C1 segment of cervical spinal cord (tissue), 14 donors: ENCODE measurements at regions not wholly inside any gene's neighbourhood (a gene's known extent, or its start where the extent isn't known, plus 50 kb on each side); places are given as distances from the start of the nearest gene placed in this dataset.
"Not testable (repeated sequence)": the region's sequence is repeated elsewhere in the genome, so short reads cannot be mapped to it uniquely, and the experiment has no call there.

ENCODE experiments used
- DNase-seq, 14 donors: peaks; one replicate each; lab custom pipeline; 2025; lab: John Stamatoyannopoulos, UW

GRCh38 chr12:46573347-46573658, 200.7 kb upstream of the SLC38A2 start:
- no peak for DNase-seq

- no peak for DNase-seq
These were observed 200.2 kb upstream of the SLC38A2 start for GRCh38 chr12:46572644-46573346.

DNA sequence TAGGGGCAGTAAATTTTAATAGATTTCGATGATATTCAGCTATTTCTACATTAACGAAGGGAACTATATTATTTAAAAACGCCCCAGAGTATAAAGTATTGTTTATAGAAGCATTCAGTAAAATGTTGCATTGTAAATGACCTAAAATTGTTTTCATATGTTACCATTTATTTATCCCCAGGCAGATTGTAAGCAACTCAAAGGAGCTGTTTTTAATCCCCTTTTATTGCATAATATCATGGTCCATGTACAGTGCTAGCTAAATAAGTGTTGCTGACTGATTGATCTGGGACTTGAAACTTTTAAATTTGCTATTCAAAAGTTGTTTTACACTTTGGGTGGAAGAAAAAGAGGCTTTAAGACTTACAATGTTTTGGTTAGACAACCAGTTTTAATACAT, 199.0 kb upstream of the SLC38A2 start:
- DNase-seq, result no peak

- DNase-seq, result no peak
These were observed 197.4 kb upstream of the SLC38A2 start for GRCh38 chr12:46569826-46570439.

GRCh38 chr12:46567667-46568066, 195.1 kb upstream of the SLC38A2 start:
- no peak for DNase-seq

- DNase-seq, result no peak
These were observed 190.2 kb upstream of the SLC38A2 start for GRCh38 chr12:46562625-46563225.

GRCh38 chr12:46561769-46562624, 189.4 kb upstream of the SLC38A2 start:
- not testable (repeated sequence) for DNase-seq

DNA sequence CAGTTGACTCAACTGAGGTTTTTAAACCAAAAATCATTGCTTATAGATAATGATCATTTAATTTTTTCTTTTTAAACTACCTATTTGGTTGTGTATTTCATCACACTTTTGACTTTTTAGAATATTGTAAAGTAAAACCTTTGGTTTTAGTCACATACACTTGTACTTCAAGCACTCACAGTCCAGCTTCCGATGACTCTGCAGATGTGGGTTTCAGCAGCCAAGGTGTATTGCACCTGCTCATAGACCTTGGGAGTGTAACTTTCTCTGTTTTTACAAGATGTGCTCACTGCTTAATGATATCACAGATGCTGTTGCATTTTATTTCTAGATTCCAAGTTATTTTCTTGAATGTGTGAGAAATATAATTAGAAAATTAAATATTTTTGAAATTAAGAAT, 188.3 kb upstream of the SLC38A2 start:
- no peak for DNase-seq

DNA sequence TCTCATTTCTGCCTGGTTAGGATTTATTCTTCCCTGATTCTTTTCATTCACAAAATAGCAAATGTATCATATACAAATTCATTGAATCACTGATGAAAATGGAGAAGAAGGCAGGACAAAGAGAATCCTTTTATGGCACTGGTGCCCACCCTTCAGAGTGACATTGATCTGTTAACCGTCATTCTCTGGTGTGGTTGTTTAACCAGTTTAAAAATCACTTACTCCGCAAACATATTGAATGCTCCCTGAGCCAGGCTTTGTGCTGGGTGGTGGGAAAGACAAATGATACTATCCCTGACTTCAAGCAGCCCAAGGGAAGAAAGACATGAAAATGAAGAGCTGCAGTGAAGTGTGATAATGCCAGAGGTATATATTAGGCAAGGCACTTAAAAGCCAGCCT, 187.5 kb upstream of the SLC38A2 start:
- DNase-seq, result no peak

DNA sequence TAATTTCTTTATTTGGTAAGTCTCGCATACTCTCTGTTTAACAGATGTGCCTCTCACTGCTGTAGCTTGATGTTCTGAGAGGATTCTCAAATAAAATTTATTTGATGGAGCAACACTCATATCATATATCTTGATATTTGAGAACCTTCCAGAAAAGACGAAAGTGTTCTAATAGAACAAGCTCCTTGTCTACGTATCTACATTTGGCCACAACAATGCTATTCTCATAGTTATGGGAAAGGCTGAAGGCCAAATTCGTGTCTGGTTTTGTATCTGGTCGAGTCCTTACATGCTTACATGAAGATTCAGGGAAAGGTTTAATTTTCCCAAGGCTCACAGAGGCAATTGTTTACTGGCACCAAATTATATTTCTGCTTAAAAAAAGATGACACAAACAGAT, 186.7 kb upstream of the SLC38A2 start:
- DNase-seq, result no peak

DNA sequence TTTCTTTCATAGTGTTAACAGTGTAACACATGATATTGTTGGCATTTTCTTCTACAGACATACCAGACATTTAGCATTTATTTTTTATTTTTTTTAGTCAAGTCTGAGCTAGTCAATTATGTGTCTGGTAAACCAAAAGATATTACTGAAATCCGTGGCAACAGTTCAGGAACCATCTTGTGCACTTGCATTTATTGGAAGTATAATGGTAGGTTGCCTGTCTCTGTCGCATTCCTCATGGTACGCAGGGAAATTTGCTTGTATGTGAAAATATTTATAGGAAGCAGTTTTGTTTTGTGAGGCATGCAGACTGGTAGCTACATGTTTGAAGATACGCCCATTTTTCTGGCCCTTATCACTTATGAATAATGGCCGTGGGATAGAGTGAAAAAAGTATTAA, 186.1 kb upstream of the SLC38A2 start:
- DNase-seq, result no peak

- DNase-seq, result no peak
These were observed 185.2 kb upstream of the SLC38A2 start for GRCh38 chr12:46557539-46558373.

DNA sequence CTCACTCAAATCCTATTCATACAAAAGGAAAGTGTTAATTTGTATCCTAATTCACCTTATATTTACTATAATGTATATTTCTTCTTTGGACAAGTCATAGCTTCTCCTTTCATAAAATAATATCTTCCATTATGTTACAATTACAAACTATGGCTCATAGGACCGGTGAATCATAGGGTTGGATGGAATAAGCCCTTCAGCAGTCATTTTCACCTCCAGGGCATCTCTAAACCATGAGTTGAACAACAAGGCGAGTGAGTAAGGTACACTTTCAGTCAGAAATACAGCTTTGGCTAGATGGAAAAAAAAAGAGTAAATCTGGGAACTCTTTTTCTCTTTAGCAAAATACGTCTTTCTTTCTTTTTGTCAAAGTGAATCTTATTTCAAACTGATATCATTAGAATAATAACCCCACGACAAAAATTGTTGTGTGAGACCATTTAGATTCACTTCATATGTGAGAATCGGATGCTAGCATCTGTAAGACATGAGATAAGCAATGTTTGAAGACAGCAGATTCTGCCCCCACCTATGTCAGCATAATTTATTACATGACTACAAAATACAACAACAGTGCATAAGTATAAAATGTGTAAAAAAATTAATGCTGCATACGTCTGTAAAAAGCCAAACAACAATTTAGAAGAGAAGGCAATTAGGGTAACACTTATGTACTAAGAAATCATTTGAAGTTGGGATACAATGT, 184.4 kb upstream of the SLC38A2 start:
- DNase-seq, result no peak

DNA sequence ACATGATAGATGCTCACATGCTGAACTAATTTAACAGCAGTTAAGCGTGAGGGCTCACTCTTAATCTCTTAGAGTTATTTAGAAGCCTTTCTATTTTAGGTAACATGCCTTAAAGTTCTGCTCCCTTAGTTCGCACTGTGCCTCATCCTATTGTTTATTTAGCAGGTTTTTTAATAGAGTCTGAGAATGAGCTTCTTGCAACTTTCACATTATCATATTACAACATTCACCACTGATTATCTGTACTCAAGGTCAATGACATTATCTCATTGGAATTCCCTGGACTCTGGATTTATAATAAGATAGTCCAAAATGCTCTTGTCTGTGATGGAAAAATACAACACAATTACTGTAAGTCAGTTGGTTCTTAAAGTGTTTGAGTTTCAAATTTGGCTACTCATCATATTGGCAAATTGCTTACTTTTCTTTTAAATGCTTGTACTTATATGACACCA, 183.6 kb upstream of the SLC38A2 start:
- DNase-seq, result no peak

- no peak for DNase-seq
These were observed 182.9 kb upstream of the SLC38A2 start for GRCh38 chr12:46555406-46555852.

DNA sequence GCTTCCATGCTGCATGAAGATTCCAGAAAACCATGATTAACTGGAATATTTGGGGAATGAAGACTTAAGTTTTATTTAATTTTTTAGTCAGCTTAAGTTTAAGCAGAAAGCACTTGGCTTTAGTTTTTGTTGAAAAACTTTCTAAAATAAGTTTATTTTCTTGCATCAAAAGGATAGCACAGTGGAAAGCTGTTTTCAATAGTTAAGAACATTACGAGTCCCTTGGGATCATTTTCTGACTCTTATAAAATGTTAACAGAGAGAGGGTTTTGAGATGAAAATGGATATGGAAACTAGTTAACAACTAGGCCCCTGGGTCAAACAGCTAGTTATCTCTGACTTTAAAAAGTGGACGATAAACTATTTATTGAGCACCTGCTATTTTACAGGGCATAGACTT, 181.9 kb upstream of the SLC38A2 start:
- no peak for DNase-seq

DNA sequence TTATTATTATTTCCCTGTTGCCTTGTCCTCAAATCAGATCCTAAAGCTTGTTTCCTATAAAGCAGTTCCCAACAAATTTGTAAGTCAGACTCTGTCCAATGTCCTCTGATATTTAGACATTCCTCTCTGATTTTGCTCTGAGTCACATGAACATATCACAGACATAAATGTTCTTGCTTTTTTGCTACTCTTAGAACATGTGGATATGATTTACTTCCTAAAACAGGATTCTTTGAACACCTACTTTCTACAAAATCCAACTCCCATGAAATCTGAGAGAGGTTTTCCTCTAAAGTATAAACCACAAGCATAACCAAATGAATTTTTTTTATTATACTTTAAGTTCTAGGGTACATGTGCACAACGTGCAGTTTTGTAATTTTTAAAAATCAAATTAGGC, 181.3 kb upstream of the SLC38A2 start:
- DNase-seq, result no peak

DNA sequence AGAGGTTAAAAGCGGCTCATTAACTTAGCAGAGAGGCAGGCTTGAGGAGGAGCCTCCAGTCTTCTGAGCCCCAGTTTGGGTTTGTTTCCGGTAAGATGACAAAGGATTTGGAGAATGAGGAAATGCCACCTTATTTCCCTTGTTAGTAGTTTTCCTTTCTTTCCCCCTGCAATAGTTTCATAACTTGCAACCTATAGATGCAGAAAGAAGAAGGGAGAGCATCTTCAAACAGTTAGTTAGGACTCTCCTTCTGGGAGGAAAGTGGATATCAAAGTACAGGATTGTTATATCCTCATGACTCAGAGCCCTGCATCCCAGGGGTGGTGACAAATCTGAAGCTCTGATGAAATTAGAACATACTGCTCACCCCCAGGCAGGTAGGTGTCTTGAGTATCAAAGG, 180.7 kb upstream of the SLC38A2 start:
- no peak for DNase-seq

GRCh38 chr12:46550266-46550879, 177.8 kb upstream of the SLC38A2 start:
- no peak for DNase-seq
